Stimulated activated naive CD4-positive, alpha-beta T cell treated with Interleukin-2 at 50 U/mL for 16 hours (primary cell): ENCODE measurements at regions not wholly inside any gene's neighbourhood (a gene's known extent, or its start where the extent isn't known, plus 50 kb on each side); places are given as distances from the start of the nearest gene placed in this dataset.

Source experiments
- DNase-seq: peaks from one replicate; lab custom pipeline; 2025; lab: John Stamatoyannopoulos, UW

DNA sequence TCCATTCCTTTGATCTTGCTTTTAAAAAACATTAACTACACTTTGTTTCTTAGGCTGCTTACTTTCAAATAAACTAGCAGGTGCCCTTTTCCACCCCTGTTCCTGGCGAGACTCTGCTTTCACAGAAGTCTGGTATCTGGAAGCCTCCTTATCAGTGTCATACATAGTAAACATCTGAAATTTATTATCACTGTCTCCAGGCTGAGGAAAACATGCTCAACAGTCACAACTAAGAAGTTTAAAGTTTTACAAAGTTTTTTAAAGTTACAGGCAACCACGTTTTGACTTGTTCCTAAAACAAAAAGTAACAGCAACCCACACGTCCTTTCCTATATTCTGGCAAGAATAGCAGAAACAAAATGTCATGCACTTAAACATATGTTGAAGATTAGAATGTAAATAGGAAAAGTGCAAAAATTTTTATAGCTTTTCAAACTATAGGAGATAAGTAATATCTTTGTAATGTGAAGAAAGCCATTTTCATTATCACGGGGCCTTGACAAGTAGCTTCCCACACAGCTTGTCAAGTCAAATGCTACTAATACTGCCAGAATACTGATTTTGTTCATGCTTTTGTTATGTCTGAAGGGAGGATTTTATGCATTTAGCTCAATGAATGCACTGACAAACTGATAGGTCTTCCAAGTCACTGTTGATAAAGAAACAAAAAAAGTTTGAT lies 275.2 kb upstream of the KCNMB2 start:
- no peak for DNase-seq

DNA sequence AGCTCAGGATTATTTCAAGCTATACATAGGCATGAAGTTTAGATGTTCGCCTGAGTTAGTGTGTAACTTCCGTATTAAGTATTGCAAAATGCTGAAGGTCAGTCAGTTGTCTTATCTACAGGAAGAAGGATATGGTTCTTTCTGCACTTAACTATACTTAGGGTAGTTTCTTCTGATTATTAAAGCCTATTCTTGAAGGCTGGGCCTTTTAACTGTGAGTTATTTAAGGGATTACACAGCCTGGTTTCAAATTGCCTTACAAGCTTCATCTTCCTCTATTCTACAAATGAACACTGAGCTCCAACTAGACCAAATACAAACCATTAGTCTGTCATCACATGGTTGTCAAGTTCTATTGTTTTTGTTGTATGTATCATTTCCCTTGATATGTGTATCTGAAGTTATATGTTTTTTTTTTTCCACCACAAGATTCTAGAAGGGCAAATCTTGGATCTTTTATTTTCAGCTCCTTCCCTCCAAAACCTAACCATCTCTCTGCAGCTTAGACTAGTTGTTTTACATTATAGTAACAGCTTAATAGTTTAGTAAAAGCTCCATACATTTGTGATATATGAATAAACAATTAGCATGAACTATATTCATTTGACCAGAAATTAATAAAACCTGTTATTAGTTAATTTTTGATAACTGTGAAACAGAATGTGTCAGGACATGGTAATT lies 272.9 kb upstream of the KCNMB2 start:
- DNase-seq, result no peak

DNA sequence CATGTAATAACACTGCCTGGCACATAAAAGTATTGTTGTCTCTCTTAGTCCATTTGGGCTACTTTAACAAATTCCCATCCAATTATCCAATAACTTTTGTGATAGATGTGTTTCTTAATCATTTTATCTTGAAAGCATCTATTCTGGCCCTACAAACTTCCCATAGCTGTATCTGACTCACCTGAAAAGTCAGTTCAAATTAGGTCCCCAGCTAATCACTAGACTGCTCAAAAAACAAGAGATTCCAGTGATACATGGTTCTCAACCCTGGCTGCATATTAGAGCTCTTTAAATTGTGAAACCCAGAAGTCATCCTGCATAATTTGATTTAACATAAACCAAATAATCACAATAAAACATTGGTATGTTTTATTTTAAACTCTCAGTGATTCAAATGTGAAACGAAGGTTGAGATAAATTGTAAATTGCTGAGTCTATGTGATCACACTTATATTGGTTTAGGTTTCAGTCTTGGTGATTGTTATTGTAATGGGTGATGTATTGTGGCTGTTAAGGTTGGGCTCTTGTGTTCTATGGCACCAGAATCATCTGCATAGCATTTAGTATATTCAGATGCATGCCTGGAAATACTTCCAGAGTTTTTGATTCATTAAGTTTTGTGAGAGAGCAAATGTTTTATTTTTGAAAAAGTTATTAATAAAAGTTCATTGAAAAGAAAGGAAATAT lies 268.9 kb upstream of the KCNMB2 start:
- DNase-seq, result no peak

DNA sequence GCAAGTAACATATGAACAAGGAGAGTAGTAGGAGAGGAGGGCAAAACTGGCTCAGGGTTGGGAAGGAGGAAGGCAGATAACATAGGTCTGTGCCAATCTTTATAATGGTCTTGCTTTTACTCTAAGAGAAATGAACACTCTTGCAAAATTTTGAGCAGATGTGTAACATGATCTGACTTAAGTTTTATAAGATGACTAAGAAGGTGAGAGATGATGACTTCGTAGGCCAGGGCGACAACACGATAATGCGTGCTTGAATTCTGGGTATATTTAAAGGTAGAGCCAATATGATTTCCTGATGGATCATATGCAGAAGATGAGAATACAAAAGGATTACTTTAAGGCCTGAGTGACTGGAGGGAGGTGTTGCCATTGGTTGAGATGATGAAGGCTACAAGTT lies 265.4 kb upstream of the KCNMB2 start:
- DNase-seq, result no peak

DNA sequence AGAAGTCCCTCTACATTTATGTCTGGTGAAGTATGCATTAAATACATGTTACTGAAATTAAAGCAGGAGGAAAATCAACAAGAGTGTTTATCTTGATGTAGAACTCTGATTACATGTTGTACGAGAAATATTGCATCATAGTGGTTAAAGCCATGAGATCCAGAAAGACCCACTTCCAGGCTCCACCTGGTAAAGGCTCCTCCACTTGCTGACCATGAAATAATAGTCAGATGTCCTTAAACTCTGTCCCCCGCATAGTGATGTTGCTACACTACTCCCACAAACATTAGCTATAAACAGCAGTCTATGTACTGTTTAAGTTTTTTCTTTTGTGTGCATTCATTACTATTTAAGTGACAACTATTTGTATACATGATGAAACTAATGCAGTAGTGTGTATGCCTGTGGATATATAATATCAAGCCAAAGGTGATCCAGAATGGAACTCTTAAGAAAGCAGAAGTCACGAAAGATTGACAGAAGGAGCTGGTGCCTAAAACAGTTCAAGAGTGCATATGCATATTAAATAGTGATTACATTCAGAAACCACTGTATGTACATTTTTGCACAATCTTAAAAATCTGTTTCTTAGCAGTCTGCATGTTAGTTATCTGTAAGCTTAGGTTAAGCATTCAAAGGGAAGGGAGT lies 264.4 kb upstream of the KCNMB2 start:
- no peak for DNase-seq

DNA sequence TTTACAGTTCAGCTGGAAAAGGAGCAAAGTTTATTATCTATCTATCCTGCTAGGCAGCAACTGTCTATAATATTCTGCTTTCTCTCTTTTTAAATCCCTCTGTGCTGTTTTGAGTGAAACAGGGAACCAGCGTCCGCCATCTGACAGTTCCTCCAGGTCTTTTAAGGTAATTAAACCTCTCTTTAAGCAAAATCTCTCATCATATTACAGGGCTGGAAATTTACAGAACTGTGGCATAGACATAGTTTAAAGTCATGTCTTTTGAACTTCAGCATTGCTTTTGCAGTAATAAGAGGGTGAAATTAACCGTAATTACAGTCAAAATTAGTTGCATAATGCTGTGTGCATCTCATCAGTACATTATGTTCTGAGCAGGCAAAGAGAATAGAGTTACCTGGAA lies 263.4 kb upstream of the KCNMB2 start:
- DNase-seq, result no peak

DNA sequence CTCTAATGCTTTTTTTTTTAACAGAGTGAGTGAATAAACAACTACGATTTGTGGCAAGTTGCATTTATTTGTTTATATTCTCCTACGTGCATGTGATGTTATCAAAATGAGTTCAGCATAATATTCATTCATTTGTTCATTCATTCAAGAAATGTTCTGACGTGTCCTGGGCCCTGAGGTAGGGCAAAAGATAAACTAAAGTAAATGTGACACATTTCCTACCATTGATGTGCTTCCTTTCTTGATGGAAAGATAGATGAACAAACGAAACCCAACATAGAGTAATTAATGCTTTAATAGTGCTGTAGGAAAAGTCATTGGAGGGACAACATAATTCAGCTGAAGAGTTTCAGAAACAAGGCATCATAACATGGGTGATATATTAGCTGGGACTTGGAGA lies 261.5 kb upstream of the KCNMB2 start:
- DNase-seq, result no peak

DNA sequence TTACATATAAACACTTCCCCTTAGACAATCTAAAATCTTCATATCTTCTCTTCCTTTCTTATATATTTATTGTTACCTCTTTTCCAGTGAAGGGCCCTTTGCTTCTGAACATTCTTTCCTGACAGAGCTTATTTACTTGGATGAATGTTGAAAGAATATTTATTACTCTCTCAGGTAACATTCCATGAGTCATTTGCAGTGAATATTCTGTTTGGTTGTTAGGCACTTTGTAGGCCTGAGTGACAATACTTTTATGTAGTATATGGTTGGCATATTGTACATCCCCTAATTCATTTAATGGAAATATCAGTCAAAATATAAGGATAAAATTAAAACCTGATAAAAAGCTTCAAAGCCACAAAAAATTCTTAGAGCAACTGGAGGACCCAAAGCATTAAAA lies 260.9 kb upstream of the KCNMB2 start:
- no peak for DNase-seq

DNA sequence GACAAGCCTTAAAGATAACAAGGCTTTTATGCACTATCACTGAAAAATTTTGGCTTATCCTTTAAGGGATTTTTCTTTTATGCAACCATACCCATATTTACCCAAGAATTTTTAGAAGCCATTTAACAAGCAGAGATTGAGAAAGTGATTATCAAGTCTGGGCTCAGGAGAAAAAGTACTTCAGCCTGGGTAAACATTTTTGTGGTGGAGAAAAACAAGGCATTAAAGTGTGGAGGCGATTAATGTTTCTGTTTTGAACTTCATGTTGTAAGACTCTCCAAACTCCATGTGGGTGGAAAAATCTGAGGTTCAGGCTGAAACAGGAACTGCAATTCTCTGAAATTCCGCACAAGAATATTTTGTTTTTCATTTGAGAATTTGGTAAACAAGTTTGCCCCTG lies 260.4 kb upstream of the KCNMB2 start:
- DNase-seq, result no peak

DNA sequence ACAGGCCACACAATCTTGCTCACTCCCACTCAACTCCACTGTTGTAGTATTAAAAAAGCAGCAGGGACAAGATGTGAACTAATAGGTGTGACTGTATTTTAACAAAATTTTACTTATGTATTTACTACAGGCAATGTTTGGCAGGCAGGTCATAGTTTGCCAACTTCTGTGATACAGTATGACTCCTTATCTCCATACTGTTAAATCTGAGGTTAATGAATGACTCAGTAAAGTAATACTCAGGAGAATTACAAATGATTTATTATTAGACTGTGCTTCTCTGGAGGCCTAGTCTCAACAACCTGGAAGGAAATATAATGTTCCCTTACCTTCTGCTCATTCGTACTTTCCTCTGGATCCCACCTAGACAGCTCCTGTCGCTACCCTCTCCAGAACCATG lies 258.6 kb upstream of the KCNMB2 start:
- no peak for DNase-seq

DNA sequence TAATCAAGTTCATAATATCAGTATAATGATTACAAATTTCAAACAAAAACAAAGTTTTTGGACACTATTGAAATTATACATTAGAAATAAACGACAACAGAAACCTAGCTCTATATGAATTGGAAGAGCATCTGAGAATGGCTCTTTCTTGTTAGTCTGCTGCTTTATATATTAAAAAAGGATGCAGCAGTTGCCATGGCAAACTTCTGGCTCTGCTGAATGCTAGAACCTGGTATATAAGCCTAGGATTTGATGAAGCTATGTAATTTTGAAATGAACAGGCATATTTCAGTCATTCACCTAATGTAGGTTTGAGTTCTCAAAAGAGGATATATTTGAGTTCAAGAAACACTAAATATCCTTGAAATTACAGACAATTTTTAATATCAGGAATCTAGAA lies 252.7 kb upstream of the KCNMB2 start:
- DNase-seq, result no peak

DNA sequence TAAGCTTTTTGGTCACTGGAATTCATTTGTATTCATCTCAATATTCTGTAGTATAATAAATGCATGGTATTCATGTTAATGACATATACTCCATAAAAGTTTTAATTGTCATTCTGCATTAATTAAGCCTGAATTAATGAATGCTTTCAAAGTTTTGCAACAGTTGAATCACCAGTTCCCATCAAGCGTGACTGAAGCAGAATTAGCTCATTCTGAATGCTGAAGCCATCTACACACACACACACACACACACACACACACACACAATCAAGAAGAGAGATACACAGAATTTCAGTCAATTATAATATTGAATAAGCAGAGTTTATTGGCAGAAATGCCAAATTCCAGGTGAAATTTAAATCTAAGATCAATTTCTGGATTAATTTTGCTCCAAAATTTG lies 252.1 kb upstream of the KCNMB2 start:
- DNase-seq, result no peak

DNA sequence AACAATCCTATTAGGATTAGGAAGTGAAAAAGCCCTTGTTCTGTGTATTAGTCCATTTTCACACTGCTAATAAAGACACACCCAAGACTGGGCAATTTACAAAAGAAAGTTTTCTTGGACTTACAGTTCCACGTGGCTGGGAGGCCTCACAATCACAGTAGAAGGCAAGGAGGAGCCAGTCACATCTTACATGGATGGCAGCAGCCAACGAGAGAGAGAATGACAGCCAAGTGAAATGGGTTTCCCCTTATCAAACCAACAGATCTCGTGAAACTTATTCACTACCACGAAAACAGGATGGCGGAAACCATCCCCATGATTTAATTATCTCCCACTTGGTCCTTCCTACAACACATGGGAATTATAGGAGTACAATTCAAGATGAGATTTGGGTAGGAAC lies 248.2 kb upstream of the KCNMB2 start:
- DNase-seq, result no peak

DNA sequence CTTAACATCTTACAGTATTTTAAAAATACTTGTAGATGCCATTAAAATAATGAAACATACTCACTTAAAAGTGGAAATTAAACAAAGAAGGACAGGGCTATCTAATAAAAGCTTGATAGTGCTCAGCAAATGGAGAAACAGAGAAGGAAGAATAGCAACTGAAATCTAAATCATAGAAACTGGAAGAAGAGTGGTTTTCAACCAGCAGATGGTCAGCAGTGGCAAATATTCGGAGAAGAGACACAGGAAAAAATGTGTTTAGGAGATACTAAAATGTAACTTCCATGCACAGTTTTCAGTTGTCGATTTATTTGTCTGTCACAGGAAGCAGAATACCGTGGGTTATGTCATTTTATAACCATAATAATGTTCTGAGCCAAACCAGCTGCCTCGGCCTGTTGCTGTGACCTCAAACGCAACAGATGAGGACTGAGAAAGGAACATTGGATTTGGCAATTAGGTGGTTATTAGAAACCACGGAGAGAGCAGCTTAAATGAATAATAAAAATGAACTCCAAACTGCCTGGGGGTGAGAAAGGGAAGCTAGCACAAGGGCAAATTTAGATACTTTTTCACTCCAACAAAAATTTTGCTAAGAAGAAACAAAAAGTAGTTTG lies 246.6 kb upstream of the KCNMB2 start:
- no peak for DNase-seq

DNA sequence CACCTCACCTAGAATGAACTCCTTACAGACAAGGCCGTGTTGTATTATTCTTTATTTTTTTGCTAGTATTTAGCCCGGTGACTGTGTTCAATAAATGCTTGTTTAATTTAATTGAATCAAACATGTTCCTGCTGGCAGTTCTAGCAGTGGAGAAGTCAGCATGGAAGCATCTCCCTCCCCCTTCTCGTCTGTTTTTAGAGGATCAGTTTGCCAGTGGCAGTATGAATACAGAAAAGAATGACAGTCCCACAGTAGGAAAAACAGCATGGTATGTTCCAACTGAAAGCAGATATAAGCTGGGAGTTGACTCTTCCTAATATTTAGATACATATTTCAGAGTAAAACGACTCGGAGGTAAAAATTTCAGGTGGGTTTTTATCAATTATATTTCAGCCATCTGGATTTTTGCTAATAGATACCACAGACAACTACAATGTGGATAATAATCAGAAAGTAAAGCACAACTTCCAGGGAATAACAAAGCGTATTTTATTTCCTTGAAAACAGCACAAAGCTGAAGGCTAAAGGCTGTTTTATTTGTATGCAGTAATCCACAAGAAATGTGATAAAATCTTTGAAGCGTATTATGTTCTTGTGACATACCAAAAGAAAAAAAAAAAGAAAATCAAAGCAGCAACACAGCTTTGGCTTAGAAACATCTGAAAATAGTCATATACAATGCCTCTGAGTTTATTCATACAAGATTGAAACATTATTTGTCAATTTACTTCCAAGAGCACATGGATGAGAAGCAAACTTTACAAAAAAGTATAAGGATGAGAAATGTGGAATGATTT lies 244.5 kb upstream of the KCNMB2 start:
- no peak for DNase-seq

DNA sequence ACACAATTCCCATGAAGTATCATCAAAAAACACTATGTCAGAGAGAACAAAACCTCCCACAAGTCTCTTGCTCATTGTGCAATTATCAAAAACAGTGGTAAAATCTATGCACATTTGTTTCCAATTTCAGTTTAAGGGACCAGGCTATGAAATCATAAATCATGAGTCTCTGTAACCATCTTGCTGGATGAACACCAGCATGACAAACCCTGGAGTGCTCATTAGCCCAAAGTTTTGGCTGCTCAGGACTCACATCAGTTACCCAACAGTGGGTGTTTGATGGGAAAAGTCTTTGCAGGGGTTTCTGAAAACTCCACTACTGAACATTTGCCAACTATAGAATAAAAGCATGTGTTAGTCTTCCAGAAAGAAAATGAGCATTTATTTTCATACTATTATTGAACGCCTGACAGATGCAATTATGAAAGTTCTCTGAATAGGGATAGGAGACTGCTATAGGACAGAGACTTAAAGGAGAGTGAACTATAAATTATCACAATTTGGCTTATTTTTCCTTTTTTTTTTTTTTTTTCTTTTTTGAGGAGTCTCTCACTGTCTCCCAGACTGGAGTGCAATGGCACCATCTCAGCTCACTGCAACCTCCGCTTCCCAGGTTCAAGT lies 240.8 kb upstream of the KCNMB2 start:
- no peak for DNase-seq

DNA sequence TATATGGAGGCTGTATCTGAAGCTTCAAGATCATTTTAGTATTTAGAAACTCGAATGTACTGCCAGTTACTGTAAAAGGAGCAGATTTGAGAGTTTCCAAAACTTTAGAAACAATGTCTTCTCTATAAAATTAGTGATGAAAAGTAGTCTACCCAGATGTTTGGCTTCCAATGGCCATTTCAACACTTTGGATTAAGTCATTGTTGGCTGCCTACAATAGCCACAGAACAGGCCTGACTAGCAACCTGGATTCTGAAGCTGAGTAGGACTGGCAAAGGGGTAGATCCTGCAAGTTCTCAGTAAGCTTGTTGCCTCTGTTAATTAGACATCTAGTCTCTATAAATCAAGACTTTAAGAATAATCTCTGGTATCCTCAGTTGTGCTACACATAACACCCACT lies 239.0 kb upstream of the KCNMB2 start:
- DNase-seq, result no peak

DNA sequence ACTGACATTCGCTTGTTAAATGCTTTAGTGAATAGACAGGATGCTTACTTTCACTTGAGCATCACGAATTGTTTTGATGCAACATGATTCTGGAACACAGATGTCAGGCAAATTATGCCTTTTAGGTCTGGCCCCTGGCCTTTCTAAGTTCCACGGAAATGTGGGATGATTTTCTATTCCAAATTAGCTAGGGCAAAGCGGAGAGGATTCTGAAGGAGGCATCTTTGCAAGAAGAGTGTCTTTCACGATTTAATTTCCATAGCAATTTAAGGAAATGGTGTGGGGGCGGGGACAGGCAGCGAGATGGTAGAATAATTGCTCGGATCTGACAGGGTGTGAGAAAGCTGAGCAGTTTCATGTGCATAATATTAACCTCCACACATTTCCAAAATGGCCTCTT lies 238.5 kb upstream of the KCNMB2 start:
- no peak for DNase-seq

DNA sequence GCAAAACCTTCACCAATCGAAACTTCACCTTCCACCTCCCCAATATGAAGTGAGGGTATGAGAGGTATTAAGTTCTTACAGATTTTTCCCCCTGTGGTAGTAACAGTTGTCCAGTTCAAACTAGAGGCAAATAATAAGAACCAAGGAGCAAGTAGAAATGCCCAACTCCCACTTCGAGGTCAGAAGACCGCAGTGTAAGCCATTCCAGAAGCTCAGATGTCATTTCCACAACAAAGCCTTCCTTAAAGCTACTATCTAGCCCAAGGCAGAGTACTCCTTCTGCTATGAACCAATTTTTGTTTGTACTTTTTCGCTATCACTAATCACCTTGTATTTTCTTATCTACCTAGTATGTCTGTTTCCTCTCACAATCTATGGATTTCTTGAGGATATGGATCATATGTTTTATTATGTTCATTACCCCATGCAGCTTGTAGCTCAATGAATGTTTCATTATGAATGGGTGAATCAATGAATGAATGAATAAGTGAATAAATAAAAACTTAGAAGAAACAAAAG lies 235.7 kb upstream of the KCNMB2 start:
- DNase-seq, result no peak

DNA sequence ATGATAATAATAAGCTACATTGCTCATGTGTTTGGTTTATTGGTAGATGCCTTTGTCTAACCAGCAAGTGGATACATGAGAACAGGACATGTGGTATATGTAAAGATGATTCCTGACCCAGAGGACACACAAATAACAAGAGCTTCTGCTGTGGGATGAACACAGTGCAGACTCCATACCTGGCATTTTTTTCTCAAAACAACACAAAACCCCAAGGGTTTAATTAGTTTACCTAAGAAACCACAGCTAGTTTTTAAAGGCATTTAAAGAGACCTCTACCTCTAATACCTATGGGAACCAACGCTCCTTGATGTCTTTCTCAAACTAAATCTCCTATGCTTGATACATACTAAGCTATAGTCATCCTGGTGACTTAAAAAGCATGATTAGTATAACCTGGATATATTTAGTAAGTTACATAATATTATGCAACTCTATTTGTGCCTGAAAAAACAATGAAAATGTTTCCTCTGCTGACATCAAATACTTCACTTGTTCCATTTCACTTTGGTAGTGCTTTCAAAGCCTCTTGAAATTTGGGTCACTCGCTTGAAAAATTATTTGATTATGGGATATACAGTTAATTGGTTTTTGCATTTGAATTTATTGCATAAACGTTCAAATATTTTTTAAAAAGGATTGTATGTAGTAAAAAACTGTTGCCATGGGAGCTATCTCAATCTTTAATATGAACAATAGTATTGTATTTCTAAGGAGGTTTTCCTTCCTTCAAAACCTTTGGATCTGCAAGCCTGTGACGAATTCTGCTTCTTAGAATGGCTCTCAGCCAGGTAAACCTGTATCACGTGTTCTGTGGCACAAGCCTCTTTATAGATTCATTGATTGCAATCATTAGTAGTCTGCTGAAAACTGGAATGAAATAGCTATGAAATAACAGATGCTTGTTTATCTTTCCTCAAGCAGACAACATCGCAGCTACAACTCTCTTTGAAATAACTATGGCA lies 233.0 kb upstream of the KCNMB2 start:
- no peak for DNase-seq
